GM19351 (cell line): ENCODE measurements at regions not wholly inside any gene's neighbourhood (a gene's known extent, or its start where the extent isn't known, plus 50 kb on each side); places are given as distances from the start of the nearest gene placed in this dataset.
"Not testable (repeated sequence)": the region's sequence is repeated elsewhere in the genome, so short reads cannot be mapped to it uniquely, and the experiment has no call there.

Experiments used
- ATAC-seq: cut with Tn5 transposase; IDR thresholded peaks from one replicate; pipeline ENCODE4 v1.9.1; 2021; ENCODE audit warnings: mild to moderate bottlenecking, moderate library complexity; ENCODE audit not compliant: unreplicated experiment

- not testable (repeated sequence) for ATAC-seq
Measured at GRCh38 chr11:112673401-112673800, 287.8 kb upstream of the NCAM1 start.

GRCh38 chr11:112685111-112685510, 276.1 kb upstream of the NCAM1 start:
- ATAC-seq, result no peak

- ATAC-seq, result no peak
Measured at GRCh38 chr11:112689851-112690250, 271.4 kb upstream of the NCAM1 start.

GRCh38 chr11:112693781-112694180, 267.4 kb upstream of the NCAM1 start:
- no peak for ATAC-seq

- ATAC-seq, result no peak
Measured at GRCh38 chr11:112694245-112694644, 267.0 kb upstream of the NCAM1 start.

GRCh38 chr11:112694813-112695212, 266.4 kb upstream of the NCAM1 start:
- ATAC-seq, result no peak

GRCh38 chr11:112697391-112698178, 263.6 kb upstream of the NCAM1 start:
- no peak for ATAC-seq

- no peak for ATAC-seq
Measured at GRCh38 chr11:112705148-112705547, 256.1 kb upstream of the NCAM1 start.

- no peak for ATAC-seq
Measured at GRCh38 chr11:112706863-112707262, 254.4 kb upstream of the NCAM1 start.

GRCh38 chr11:112714340-112714739, 246.9 kb upstream of the NCAM1 start:
- not testable (repeated sequence) for ATAC-seq

GRCh38 chr11:112715056-112715455, 246.2 kb upstream of the NCAM1 start:
- ATAC-seq, result no peak

- ATAC-seq, result no peak
Measured at GRCh38 chr11:112718483-112718882, 242.7 kb upstream of the NCAM1 start.

GRCh38 chr11:112719736-112720525, 241.3 kb upstream of the NCAM1 start:
- ATAC-seq, result no peak

GRCh38 chr11:112722148-112722547, 239.1 kb upstream of the NCAM1 start:
- no peak for ATAC-seq

- no peak for ATAC-seq
Measured at GRCh38 chr11:112722876-112723275, 238.3 kb upstream of the NCAM1 start.

GRCh38 chr11:112723676-112724495, 237.3 kb upstream of the NCAM1 start:
- no peak for ATAC-seq

GRCh38 chr11:112724496-112724790, 236.8 kb upstream of the NCAM1 start:
- no peak for ATAC-seq

- no peak for ATAC-seq
Measured at GRCh38 chr11:112725636-112726035, 235.6 kb upstream of the NCAM1 start.

GRCh38 chr11:112727341-112727841, 233.8 kb upstream of the NCAM1 start:
- ATAC-seq, result no peak

- ATAC-seq, result no peak
Measured at GRCh38 chr11:112728288-112728687, 232.9 kb upstream of the NCAM1 start.

- no peak for ATAC-seq
Measured at GRCh38 chr11:112728716-112729115, 232.5 kb upstream of the NCAM1 start.
